OCI-LY3 (cell line): ENCODE measurements at regions not wholly inside any gene's neighbourhood (a gene's known extent, or its start where the extent isn't known, plus 50 kb on each side); places are given as distances from the start of the nearest gene placed in this dataset.

Experiments
- H2AFZ ChIP-seq: fragments of 200-600, 300-600 bp; shearing (Covaris generic); 2 replicates; pipeline ENCODE4 v1.6.0; 2014; ENCODE audit warnings: antibody characterized with exemption, low read depth, low read length
- H3K27ac ChIP-seq: fragments of 200-600, 300-600 bp; sonication (generic); 2 replicates; pipeline ENCODE4 v1.5.1; 2014; ENCODE audit warnings: mild to moderate bottlenecking, low read length, moderate library complexity, mixed read lengths
- H3K27me3 ChIP-seq: fragments of 200-600, 300-600 bp; sonication (generic); 2 replicates; pipeline ENCODE4 v1.6.1; 2014; ENCODE audit warnings: low read depth, low read length, mixed read lengths
- H3K36me3 ChIP-seq: fragments of 200-600, 300-600 bp; sonication (generic); replicated peaks from 2 replicates; pipeline ENCODE3; 2014; ENCODE audit warnings: low read depth, low read length, mixed read lengths
- H3K4me1 ChIP-seq: fragments of 300-600, 200-600 bp; sonication (generic); 2 replicates; pipeline ENCODE4 v1.6.1; 2014; ENCODE audit warnings: low read length, mixed read lengths
- H3K4me2 ChIP-seq: fragments of 200-600, 300-600 bp; sonication (generic); 2 replicates; pipeline ENCODE4 v1.6.1; 2014; ENCODE audit warnings: low read length, mixed read lengths
- H3K4me3 ChIP-seq: fragments of 300-600, 200-600 bp; sonication (generic); 2 replicates; pipeline ENCODE4 v1.5.1; 2014; ENCODE audit warnings: antibody characterized with exemption, mild to moderate bottlenecking, low read length, moderate library complexity
- H3K79me2 ChIP-seq: fragments of 300-600, 200-600 bp; shearing (Covaris generic); 2 replicates; pipeline ENCODE4 v1.6.1; 2014; ENCODE audit warnings: mild to moderate bottlenecking, low read length, mixed read lengths
- H3K9ac ChIP-seq: fragments of 300-600, 200-600 bp; shearing (Covaris generic); 2 replicates; pipeline ENCODE4 v1.6.0; 2014; ENCODE audit warnings: mild to moderate bottlenecking, low read length, moderate library complexity
- H3K9me3 ChIP-seq: fragments of 200-600, 300-600 bp; shearing (Covaris generic); 2 replicates; pipeline ENCODE4 v1.6.1; 2014; ENCODE audit warnings: low read length, mixed read lengths; ENCODE audit not compliant: insufficient read depth
- H4K20me1 ChIP-seq: fragments of 200-600, 300-600 bp; sonication (generic); 2 replicates; pipeline ENCODE4 v1.6.1; 2016; ENCODE audit warnings: low read length, mixed read lengths; ENCODE audit not compliant: insufficient read depth
- EZH2phosphoT487 ChIP-seq: fragments of 200-600 bp; shearing (Covaris generic); IDR thresholded peaks from 2 replicates; pipeline ENCODE4 v1.6.1; 2018; ENCODE audit warnings: antibody characterized with exemption, mixed run types, low read depth
- TF ChIP-seq, protein P1 (sequence below): fragments of 200-600, 300-600 bp; sonication (generic); IDR thresholded peaks from 2 replicates; pipeline ENCODE4 v1.5.1; 2014; ENCODE audit warnings: antibody characterized with exemption, low read length, low read depth

DNA sequence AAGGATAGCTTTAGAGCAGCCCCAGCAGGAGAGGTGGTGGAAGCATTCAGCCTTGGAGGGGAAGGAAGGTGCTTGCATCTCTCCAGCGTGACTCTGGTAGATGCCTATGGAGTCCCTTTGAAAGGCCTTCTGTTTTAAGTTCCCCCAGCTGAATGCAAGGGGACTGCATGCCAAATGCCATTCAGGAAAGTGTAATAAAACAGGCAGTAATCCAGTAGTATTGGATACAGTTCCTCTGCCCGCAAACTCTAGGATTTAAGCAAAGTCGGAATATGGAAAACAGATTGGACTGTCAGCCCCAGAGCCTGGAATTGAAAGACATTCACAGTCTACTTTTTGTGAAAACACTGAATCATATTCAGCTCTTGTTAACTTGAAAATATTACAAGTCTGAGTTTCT lies 125.2 kb upstream of the GAREM1 start:
- H3K27ac ChIP-seq = no peak overlapping the region
- H3K36me3 ChIP-seq = no peaks in the 10 kb centered on the region
- no peaks in the 10 kb centered on the region for H4K20me1 ChIP-seq
- H3K4me1 ChIP-seq = no peaks in the 10 kb centered on the region
- no peak overlapping the region for H2AFZ ChIP-seq
- H3K4me2 ChIP-seq = no peak overlapping the region
- H3K9ac ChIP-seq = no peak overlapping the region
- H3K27me3 ChIP-seq = no peaks in the 10 kb centered on the region
- no peak for TF ChIP-seq EZH2phosphoT487
- TF ChIP-seq, protein P1, sequence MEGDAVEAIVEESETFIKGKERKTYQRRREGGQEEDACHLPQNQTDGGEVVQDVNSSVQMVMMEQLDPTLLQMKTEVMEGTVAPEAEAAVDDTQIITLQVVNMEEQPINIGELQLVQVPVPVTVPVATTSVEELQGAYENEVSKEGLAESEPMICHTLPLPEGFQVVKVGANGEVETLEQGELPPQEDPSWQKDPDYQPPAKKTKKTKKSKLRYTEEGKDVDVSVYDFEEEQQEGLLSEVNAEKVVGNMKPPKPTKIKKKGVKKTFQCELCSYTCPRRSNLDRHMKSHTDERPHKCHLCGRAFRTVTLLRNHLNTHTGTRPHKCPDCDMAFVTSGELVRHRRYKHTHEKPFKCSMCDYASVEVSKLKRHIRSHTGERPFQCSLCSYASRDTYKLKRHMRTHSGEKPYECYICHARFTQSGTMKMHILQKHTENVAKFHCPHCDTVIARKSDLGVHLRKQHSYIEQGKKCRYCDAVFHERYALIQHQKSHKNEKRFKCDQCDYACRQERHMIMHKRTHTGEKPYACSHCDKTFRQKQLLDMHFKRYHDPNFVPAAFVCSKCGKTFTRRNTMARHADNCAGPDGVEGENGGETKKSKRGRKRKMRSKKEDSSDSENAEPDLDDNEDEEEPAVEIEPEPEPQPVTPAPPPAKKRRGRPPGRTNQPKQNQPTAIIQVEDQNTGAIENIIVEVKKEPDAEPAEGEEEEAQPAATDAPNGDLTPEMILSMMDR = no peak
- H3K4me3 ChIP-seq = no peak overlapping the region
- H3K9me3 ChIP-seq = no peaks in the 10 kb centered on the region
- H3K79me2 ChIP-seq = no peaks in the 10 kb centered on the region

DNA sequence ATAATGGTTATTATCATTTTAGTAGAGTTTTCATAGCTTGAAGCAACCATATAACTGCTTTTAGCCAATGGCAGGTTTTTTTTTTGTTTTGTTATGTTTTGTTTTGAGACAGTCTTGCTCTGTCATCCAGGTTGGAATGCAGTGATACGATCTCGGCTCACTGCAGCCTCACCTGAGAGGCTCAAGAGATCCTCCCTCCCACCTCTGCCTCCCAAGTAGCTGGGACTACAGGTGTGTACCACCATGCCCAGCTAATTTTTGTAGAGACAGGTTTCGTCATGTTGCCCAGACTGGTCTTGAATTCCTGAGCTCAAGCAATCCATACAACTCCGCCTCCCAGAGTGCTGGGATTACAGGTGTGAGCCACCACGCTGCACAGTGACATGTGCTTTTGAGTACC lies 117.5 kb upstream of the GAREM1 start:
- no peaks in the 10 kb centered on the region for H3K36me3 ChIP-seq
- no peak overlapping the region for H3K4me3 ChIP-seq
- no peaks in the 10 kb centered on the region for H3K27me3 ChIP-seq
- H4K20me1 ChIP-seq = no peaks in the 10 kb centered on the region
- no peaks in the 10 kb centered on the region for H3K4me1 ChIP-seq
- no peak overlapping the region for H3K4me2 ChIP-seq
- TF ChIP-seq EZH2phosphoT487 = no peak
- TF ChIP-seq, protein P1 = no peak
- no peak overlapping the region for H3K27ac ChIP-seq
- no peaks in the 10 kb centered on the region for H3K9me3 ChIP-seq
- H3K9ac ChIP-seq = no peak overlapping the region
- H3K79me2 ChIP-seq = no peaks in the 10 kb centered on the region
- no peak overlapping the region for H2AFZ ChIP-seq

DNA sequence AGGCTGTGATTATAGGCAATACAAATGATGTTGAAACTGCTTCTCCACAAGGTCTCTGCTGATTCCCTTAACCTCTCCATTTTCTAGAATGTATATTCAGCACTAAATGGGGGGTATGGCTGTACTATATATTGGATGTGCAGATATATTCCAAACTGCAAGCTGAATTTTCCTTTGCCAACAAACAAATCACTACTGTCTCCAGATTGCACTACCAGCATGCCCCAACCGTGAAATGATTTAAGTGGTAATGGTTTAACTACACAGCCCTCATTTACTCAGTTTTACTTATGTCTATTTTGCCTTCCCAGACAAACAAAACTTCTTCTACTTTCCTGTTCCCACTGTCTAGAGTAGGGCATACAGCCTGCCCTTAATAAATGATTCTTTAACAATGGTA lies 112.7 kb upstream of the GAREM1 start:
- no peak overlapping the region for H3K27ac ChIP-seq
- TF ChIP-seq, protein P1 = no peak
- no peak for TF ChIP-seq EZH2phosphoT487
- H2AFZ ChIP-seq = no peak overlapping the region
- no peaks in the 10 kb centered on the region for H4K20me1 ChIP-seq
- H3K9me3 ChIP-seq = no peaks in the 10 kb centered on the region
- H3K4me1 ChIP-seq = no peaks in the 10 kb centered on the region
- no peak overlapping the region for H3K9ac ChIP-seq
- no peak overlapping the region for H3K4me2 ChIP-seq
- no peaks in the 10 kb centered on the region for H3K79me2 ChIP-seq
- no peaks in the 10 kb centered on the region for H3K27me3 ChIP-seq
- no peak overlapping the region for H3K4me3 ChIP-seq
- H3K36me3 ChIP-seq = no peaks in the 10 kb centered on the region

DNA sequence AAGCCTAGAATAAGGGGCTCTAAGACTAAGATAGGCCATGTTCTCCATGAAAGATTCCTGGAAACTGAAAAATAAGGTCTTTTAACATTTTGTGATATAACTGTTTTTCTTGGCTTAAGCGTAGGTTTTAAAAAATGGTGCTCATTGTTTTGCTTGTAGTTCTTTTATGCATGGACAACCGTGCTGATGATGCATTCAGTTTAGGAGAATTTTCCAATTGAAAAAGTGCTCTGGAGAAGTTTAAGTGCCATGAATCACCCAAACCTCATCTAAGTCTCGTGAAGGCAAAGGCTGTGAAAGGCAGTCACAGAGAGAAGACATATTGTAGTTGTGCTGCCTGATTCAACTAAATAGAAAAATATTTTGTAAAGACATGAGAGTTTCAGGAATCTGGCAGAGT lies 111.8 kb upstream of the GAREM1 start:
- TF ChIP-seq, protein P1 = no peak
- TF ChIP-seq EZH2phosphoT487 = no peak
- no peaks in the 10 kb centered on the region for H4K20me1 ChIP-seq
- no peaks in the 10 kb centered on the region for H3K4me1 ChIP-seq

More for the DNA sequence above, 111.8 kb upstream of the GAREM1 start:
- no peaks in the 10 kb centered on the region for H3K36me3 ChIP-seq
- H3K27ac ChIP-seq = no peak overlapping the region
- no peak overlapping the region for H3K9ac ChIP-seq
- no peaks in the 10 kb centered on the region for H3K9me3 ChIP-seq
- no peaks in the 10 kb centered on the region for H3K27me3 ChIP-seq
- H3K4me2 ChIP-seq = no peak overlapping the region
- no peak overlapping the region for H2AFZ ChIP-seq
- H3K4me3 ChIP-seq = no peak overlapping the region
- no peaks in the 10 kb centered on the region for H3K79me2 ChIP-seq
